NT2/D1 (cell line): ENCODE measurements at regions not wholly inside any gene's neighbourhood (a gene's known extent, or its start where the extent isn't known, plus 50 kb on each side); places are given as distances from the start of the nearest gene placed in this dataset.

Experiments used
- YY1 ChIP-seq: IDR thresholded peaks from 2 replicates; pipeline ENCODE4 v1.6.1; 2011; ENCODE audit not compliant: insufficient read length, insufficient read depth
- ZNF274 ChIP-seq: IDR thresholded peaks from 2 replicates; pipeline ENCODE4 v1.6.1; 2011; ENCODE audit warnings: mild to moderate bottlenecking, low read depth, low read length

GRCh38 chr16:52254746-52255145, 292.2 kb downstream of the TOX3 start:
- TF ChIP-seq YY1 (no peak), ZNF274 (no peak)
